EL (cell line): ENCODE measurements at regions not wholly inside any gene's neighbourhood (a gene's known extent, or its start where the extent isn't known, plus 50 kb on each side); places are given as distances from the start of the nearest gene placed in this dataset.
"Not testable (repeated sequence)": the region's sequence is repeated elsewhere in the genome, so short reads cannot be mapped to it uniquely, and the experiment has no call there.

Experiments
- DNase-seq: peaks from one replicate; pipeline ENCODE4 v3.0.0-alpha.2; 2016

- no peak for DNase-seq
Observed at GRCh38 chr21:31530897-31531705, 128.4 kb upstream of the SOD1 start.

- no peak for DNase-seq
Observed at GRCh38 chr21:31530364-31530763, 129.1 kb upstream of the SOD1 start.

GRCh38 chr21:31529406-31529805, 130.1 kb upstream of the SOD1 start:
- no peak for DNase-seq

- peak; percentile 62 for DNase-seq
Observed at GRCh38 chr21:31526040-31526439, 133.5 kb upstream of the SOD1 start.

GRCh38 chr21:31524140-31524539, 135.4 kb upstream of the SOD1 start:
- DNase-seq: no peak

- no peak for DNase-seq
Observed at GRCh38 chr21:31521515-31521914, 138.0 kb upstream of the SOD1 start.

GRCh38 chr21:31520561-31521098, 138.9 kb upstream of the SOD1 start:
- DNase-seq: peak; percentile 18

GRCh38 chr21:31518580-31518979, 140.9 kb upstream of the SOD1 start:
- DNase-seq: no peak

GRCh38 chr21:31517664-31518414, 141.7 kb upstream of the SOD1 start:
- no peak for DNase-seq

GRCh38 chr21:31515253-31515652, 144.2 kb upstream of the SOD1 start:
- no peak for DNase-seq

- DNase-seq: no peak
Observed at GRCh38 chr21:31514598-31514997, 144.9 kb upstream of the SOD1 start.

- DNase-seq: not testable (repeated sequence)
Observed at GRCh38 chr21:31513541-31513940, 146.0 kb upstream of the SOD1 start.

- not testable (repeated sequence) for DNase-seq
Observed at GRCh38 chr21:31511999-31512398, 147.5 kb upstream of the SOD1 start.

- no peak for DNase-seq
Observed at GRCh38 chr21:31511258-31511657, 148.2 kb upstream of the SOD1 start.

- DNase-seq: peak; percentile 45
Observed at GRCh38 chr21:31509194-31510017, 150.1 kb upstream of the SOD1 start.

GRCh38 chr21:31505975-31506374, 153.5 kb upstream of the SOD1 start:
- DNase-seq: no peak

- DNase-seq: no peak
Observed at GRCh38 chr21:31503939-31504338, 155.6 kb upstream of the SOD1 start.

- no peak for DNase-seq
Observed at GRCh38 chr21:31503467-31503866, 156.0 kb upstream of the SOD1 start.

GRCh38 chr21:31502537-31503143, 156.9 kb upstream of the SOD1 start:
- DNase-seq: no peak

- no peak for DNase-seq
Observed at GRCh38 chr21:31501926-31502325, 157.6 kb upstream of the SOD1 start.

GRCh38 chr21:31500982-31501381, 156.9 kb upstream of the TIAM1 start:
- no peak for DNase-seq

GRCh38 chr21:31500071-31500470, 156.0 kb upstream of the TIAM1 start:
- no peak for DNase-seq

GRCh38 chr21:31498985-31499384, 154.9 kb upstream of the TIAM1 start:
- DNase-seq: no peak
